ENCODE measurements at regions not wholly inside any gene's neighbourhood (a gene's known extent, or its start where the extent isn't known, plus 50 kb on each side); places are given as distances from the start of the nearest gene placed in this dataset.

GRCh38 chr5:77853353-77853907, 77.3 kb upstream of the TBCA start:
- no peak for ATAC-seq
- no peak for TF ChIP-seq ZNF8 (CRISPR knock-in tag; IDR thresholded peaks at IDR 0.05)
- TF ChIP-seq ZNF70 (CRISPR knock-in tag; IDR thresholded peaks at IDR 0.05), result no peak
- TF ChIP-seq PATZ1 (CRISPR knock-in tag; IDR thresholded peaks at IDR 0.05; ENCODE audit: borderline replicate concordance), result no peak
- no peak for TF ChIP-seq ZFP3 (CRISPR knock-in tag; IDR thresholded peaks at IDR 0.05)
- no peak for TF ChIP-seq RARB (CRISPR knock-in tag; IDR thresholded peaks at IDR 0.05)
- TF ChIP-seq SNAI2 (CRISPR knock-in tag; IDR thresholded peaks at IDR 0.05), result no peak
- TF ChIP-seq ZNF565 (CRISPR knock-in tag; conservative IDR thresholded peaks at IDR 0.05; ENCODE audit: low read depth), result no peak
- TF ChIP-seq PPARA (CRISPR knock-in tag; IDR thresholded peaks at IDR 0.05; ENCODE audit: borderline replicate concordance), result no peak

DNA sequence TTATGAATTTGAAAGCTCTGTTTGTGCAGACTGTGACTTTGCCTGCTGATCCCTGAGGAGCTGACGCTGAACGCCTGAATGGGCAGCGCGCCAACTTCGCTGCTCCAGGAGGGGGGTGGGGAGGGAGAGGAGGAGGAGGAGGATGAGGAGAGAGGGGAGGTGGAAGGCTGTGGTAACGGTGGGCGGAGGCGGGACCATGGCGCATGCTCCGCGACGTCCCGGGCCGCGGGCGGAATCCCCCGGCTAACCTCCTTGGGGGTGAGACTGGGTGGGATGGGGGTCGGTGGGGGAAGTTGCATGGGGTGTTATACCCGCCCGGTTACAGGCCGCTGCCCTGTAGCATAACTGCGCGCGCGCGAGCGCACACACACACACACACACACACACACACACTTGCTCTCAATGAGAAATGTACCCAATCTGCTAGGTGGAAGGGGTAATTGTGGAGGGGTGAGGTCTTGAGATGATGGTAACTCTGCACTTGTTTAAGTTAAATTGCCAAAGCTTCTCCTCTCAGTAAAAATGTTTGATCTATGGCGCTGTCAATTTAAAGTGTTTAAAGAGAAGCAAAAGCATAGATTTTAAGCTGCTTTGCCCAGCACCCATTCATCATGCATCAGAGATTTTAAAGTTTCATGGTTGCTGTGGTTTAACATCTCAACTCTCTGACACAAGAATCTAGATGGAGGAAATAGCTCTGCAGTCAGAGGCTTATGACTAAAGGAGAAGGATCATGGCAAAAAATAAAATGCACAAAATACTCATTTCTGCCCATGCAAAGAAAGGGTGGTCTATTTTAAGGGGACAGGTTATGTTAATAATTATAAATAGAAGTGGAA, 76.6 kb upstream of the TBCA start:
- TF ChIP-seq CSDC2 (CRISPR knock-in tag; IDR thresholded peaks at IDR 0.05) (no peak), BACH2 (CRISPR knock-in tag; IDR thresholded peaks at IDR 0.05; ENCODE audit: borderline replicate concordance) (no peak), ZNF8 (CRISPR knock-in tag; IDR thresholded peaks at IDR 0.05) (no peak), PPARA (CRISPR knock-in tag; IDR thresholded peaks at IDR 0.05; ENCODE audit: borderline replicate concordance) (no peak), ZNF565 (CRISPR knock-in tag; conservative IDR thresholded peaks at IDR 0.05; ENCODE audit: low read depth) (no peak), ESRRG (CRISPR knock-in tag; IDR thresholded peaks at IDR 0.05) (no peak), ARNTL (CRISPR knock-in tag; IDR thresholded peaks at IDR 0.05; ENCODE audit: borderline replicate concordance, low read depth) (no peak), POU6F1 (CRISPR knock-in tag; IDR thresholded peaks at IDR 0.05; ENCODE audit: borderline replicate concordance, low read depth) (no peak), GLIS3 (CRISPR knock-in tag; IDR thresholded peaks at IDR 0.05) (no peak), PATZ1 (CRISPR knock-in tag; IDR thresholded peaks at IDR 0.05; ENCODE audit: borderline replicate concordance) (no peak), ISL1 (CRISPR knock-in tag; IDR thresholded peaks at IDR 0.05) (no peak), RARB (CRISPR knock-in tag; IDR thresholded peaks at IDR 0.05) (no peak), ZFP3 (CRISPR knock-in tag; IDR thresholded peaks at IDR 0.05) (no peak), TOX (CRISPR knock-in tag; IDR thresholded peaks at IDR 0.05; ENCODE audit: borderline replicate concordance) (no peak)
- TF ChIP-seq, protein P1, sequence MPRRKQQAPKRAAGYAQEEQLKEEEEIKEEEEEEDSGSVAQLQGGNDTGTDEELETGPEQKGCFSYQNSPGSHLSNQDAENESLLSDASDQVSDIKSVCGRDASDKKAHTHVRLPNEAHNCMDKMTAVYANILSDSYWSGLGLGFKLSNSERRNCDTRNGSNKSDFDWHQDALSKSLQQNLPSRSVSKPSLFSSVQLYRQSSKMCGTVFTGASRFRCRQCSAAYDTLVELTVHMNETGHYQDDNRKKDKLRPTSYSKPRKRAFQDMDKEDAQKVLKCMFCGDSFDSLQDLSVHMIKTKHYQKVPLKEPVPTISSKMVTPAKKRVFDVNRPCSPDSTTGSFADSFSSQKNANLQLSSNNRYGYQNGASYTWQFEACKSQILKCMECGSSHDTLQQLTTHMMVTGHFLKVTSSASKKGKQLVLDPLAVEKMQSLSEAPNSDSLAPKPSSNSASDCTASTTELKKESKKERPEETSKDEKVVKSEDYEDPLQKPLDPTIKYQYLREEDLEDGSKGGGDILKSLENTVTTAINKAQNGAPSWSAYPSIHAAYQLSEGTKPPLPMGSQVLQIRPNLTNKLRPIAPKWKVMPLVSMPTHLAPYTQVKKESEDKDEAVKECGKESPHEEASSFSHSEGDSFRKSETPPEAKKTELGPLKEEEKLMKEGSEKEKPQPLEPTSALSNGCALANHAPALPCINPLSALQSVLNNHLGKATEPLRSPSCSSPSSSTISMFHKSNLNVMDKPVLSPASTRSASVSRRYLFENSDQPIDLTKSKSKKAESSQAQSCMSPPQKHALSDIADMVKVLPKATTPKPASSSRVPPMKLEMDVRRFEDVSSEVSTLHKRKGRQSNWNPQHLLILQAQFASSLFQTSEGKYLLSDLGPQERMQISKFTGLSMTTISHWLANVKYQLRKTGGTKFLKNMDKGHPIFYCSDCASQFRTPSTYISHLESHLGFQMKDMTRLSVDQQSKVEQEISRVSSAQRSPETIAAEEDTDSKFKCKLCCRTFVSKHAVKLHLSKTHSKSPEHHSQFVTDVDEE (CRISPR knock-in tag; IDR thresholded peaks at IDR 0.05), result no peak
- ATAC-seq, result peak; percentile 73

DNA sequence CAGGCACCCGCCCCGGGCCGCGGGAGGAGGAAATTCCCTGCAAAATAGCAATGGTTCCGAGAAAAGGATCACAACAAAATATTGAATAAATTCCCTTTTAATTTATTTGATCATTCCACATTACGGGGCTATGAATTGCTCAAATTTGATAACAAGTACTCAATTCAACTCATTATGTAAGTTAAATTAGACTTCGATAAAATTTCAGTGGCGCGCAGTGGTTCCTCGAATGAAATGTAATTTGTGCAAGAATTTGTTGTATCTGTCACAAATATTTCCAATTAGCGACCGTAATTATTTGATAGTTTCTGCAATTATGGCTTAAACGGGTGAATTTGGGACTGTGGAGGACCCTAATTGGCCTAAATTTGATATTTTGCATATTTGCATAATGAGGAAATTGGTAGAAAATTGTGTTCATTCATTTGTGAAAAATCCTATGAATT, 76.0 kb upstream of the TBCA start:
- ATAC-seq, result no peak
- TF ChIP-seq ZNF565 (CRISPR knock-in tag; conservative IDR thresholded peaks at IDR 0.05; ENCODE audit: low read depth), result no peak
- no peak for TF ChIP-seq PPARA (CRISPR knock-in tag; IDR thresholded peaks at IDR 0.05; ENCODE audit: borderline replicate concordance)
- TF ChIP-seq GLIS3 (CRISPR knock-in tag; IDR thresholded peaks at IDR 0.05), result no peak
- no peak for TF ChIP-seq CSDC2 (CRISPR knock-in tag; IDR thresholded peaks at IDR 0.05)
- no peak for TF ChIP-seq CREB5 (CRISPR knock-in tag; IDR thresholded peaks at IDR 0.05; ENCODE audit: low read depth)
- TF ChIP-seq CSRNP3 (CRISPR knock-in tag; IDR thresholded peaks at IDR 0.05), result no peak
- TF ChIP-seq RARB (CRISPR knock-in tag; IDR thresholded peaks at IDR 0.05), result no peak
- TF ChIP-seq TCF4 (CRISPR knock-in tag; IDR thresholded peaks at IDR 0.05; ENCODE audit: borderline replicate concordance), result no peak
- no peak for TF ChIP-seq OSR1 (CRISPR knock-in tag; IDR thresholded peaks at IDR 0.05)
- no peak for TF ChIP-seq BACH2 (CRISPR knock-in tag; IDR thresholded peaks at IDR 0.05; ENCODE audit: borderline replicate concordance)
- no peak for TF ChIP-seq ISL1 (CRISPR knock-in tag; IDR thresholded peaks at IDR 0.05)
- TF ChIP-seq, protein P1 (CRISPR knock-in tag; IDR thresholded peaks at IDR 0.05), result no peak
